ENCODE measurements at regions not wholly inside any gene's neighbourhood (a gene's known extent, or its start where the extent isn't known, plus 50 kb on each side); places are given as distances from the start of the nearest gene placed in this dataset.

- TF ChIP-seq CTCF (IDR thresholded peaks at IDR 0.05) (no peak), EP300 (IDR thresholded peaks at IDR 0.05) (no peak)
Observed at GRCh38 chr6:56357616-56358373, 110.4 kb upstream of the COL21A1 start.

Measured in stomach (tissue), 4 donors.